Fibroblast of lung (primary cell): ENCODE measurements at regions not wholly inside any gene's neighbourhood (a gene's known extent, or its start where the extent isn't known, plus 50 kb on each side); places are given as distances from the start of the nearest gene placed in this dataset.
A peak's percentile ranks its signal among the peaks of the same experiment; 100 is the strongest.

Experiments used
- DNase-seq, 2 donors: peaks; one replicate each; pipeline versions ENCODE4 v3.0.0 to v3.0.0-alpha.2; 2010; ENCODE audit warnings: low read depth in 2 of 2
- H2AFZ ChIP-seq: 2 replicates; pipeline ENCODE4 v1.5.1; 2012; ENCODE audit warnings: low read length, control low read depth, inconsistent platforms
- H3K27ac ChIP-seq: 2 replicates; pipeline ENCODE4 v1.5.1; 2011; ENCODE audit warnings: low read length, control low read depth; ENCODE audit not compliant: insufficient read depth
- H3K27me3 ChIP-seq: 2 replicates; pipeline ENCODE4 v1.5.1; 2011; ENCODE audit warnings: mild to moderate bottlenecking, low read length; ENCODE audit not compliant: control insufficient read depth, insufficient read depth
- H3K36me3 ChIP-seq: 2 replicates; pipeline ENCODE4 v1.5.1; 2011; ENCODE audit warnings: low read length; ENCODE audit not compliant: control insufficient read depth, insufficient read depth
- H3K4me1 ChIP-seq: 2 replicates; pipeline ENCODE4 v1.5.1; 2011; ENCODE audit warnings: low read length; ENCODE audit not compliant: control insufficient read depth, insufficient read depth; ENCODE audit errors: extremely low read depth
- H3K4me2 ChIP-seq: 2 replicates; pipeline ENCODE4 v1.5.1; 2011; ENCODE audit warnings: low read length, control low read depth; ENCODE audit not compliant: insufficient read depth; ENCODE audit errors: extremely low read depth
- H3K4me3 ChIP-seq, 4 experiments: fragments of 200-600 bp in 1 of 4; sonication (generic) in 1 of 4; replicated peaks in 1 of 4; 2 replicates each; pipeline ENCODE4 v1.5.1; 2011 to 2016; ENCODE audit warnings: low read length in 4 of 4, low read depth in 3 of 4, mild to moderate bottlenecking in 3 of 4, control low read depth in 2 of 4, inconsistent platforms in 1 of 4, mixed read lengths in 1 of 4; ENCODE audit not compliant: insufficient read depth in 1 of 4; ENCODE audit errors: control extremely low read depth in 1 of 4
- H3K79me2 ChIP-seq: 2 replicates; pipeline ENCODE4 v1.5.1; 2012; ENCODE audit warnings: mild to moderate bottlenecking, low read length, inconsistent platforms; ENCODE audit not compliant: control insufficient read depth, insufficient read depth
- H3K9ac ChIP-seq: 2 replicates; pipeline ENCODE4 v1.5.1; 2011; ENCODE audit warnings: mild to moderate bottlenecking, low read length, control low read depth; ENCODE audit not compliant: insufficient read depth
- H3K9me3 ChIP-seq: 2 replicates; pipeline ENCODE4 v1.5.1; 2012; ENCODE audit warnings: low read depth, low read length; ENCODE audit not compliant: control insufficient read depth, insufficient read depth
- H4K20me1 ChIP-seq: 2 replicates; pipeline ENCODE4 v1.5.1; 2011; ENCODE audit warnings: low read length; ENCODE audit not compliant: control insufficient read depth, insufficient read depth; ENCODE audit errors: extremely low read depth
- EZH2 ChIP-seq: IDR thresholded peaks from 2 replicates; pipeline ENCODE4 v1.5.1; 2012; ENCODE audit warnings: low read length, control low read depth, mild to moderate bottlenecking; ENCODE audit errors: missing control alignments
- TF ChIP-seq, protein P1 (sequence below), 2 donors: IDR thresholded peaks in 1 of 2; conservative IDR thresholded peaks in 1 of 2; 1 replicate in 1 of 2; 2 replicates in 1 of 2; pipeline ENCODE4 v1.5.1; 2011 to 2012; ENCODE audit warnings: low read length in 2 of 2, control low read depth in 1 of 2, inconsistent platforms in 1 of 2, low read depth in 1 of 2, mild to moderate bottlenecking in 1 of 2

DNA sequence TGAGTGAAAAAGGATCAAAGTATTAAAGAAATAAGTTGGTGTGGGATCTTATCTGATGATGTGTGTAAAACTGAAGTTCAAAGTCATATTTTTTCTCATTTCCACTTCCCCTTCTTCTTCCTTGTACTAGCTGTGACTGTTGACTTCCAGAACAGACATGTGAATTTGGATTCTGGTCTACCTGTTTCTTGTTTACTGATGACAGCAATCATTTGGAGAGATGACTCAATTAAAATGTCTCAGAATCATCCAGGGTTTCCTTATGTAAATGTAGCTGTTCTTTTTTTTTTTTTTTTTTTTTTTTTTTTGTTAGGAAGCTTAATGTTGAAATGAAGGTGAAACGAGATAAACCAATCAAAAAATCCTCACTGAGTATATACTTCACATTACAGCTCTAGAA lies 819.9 kb upstream of the PIK3C3 start:
- no peak for TF ChIP-seq EZH2
- TF ChIP-seq, protein P1, sequence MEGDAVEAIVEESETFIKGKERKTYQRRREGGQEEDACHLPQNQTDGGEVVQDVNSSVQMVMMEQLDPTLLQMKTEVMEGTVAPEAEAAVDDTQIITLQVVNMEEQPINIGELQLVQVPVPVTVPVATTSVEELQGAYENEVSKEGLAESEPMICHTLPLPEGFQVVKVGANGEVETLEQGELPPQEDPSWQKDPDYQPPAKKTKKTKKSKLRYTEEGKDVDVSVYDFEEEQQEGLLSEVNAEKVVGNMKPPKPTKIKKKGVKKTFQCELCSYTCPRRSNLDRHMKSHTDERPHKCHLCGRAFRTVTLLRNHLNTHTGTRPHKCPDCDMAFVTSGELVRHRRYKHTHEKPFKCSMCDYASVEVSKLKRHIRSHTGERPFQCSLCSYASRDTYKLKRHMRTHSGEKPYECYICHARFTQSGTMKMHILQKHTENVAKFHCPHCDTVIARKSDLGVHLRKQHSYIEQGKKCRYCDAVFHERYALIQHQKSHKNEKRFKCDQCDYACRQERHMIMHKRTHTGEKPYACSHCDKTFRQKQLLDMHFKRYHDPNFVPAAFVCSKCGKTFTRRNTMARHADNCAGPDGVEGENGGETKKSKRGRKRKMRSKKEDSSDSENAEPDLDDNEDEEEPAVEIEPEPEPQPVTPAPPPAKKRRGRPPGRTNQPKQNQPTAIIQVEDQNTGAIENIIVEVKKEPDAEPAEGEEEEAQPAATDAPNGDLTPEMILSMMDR (conservative IDR thresholded peaks at IDR 0.05 in 1 of 2, IDR thresholded peaks at IDR 0.05 in 1 of 2; ENCODE audit: low read depth in 1 of 2, low read length in 2 of 2) = no peak
- no peak for DNase-seq
- Histone ChIP-seq H3K79me2 (no peaks in the 10 kb centered on the region), H3K9me3 (no peaks in the 10 kb centered on the region), H3K27ac (no peak overlapping the region), H4K20me1 (no peaks in the 10 kb centered on the region), H3K9ac (no peak overlapping the region), H3K27me3 (no peaks in the 10 kb centered on the region), H3K4me3 (no peak overlapping the region), H3K4me1 (no peaks in the 10 kb centered on the region), H2AFZ (no peak overlapping the region), H3K4me2 (no peak overlapping the region), H3K36me3 (no peaks in the 10 kb centered on the region)

DNA sequence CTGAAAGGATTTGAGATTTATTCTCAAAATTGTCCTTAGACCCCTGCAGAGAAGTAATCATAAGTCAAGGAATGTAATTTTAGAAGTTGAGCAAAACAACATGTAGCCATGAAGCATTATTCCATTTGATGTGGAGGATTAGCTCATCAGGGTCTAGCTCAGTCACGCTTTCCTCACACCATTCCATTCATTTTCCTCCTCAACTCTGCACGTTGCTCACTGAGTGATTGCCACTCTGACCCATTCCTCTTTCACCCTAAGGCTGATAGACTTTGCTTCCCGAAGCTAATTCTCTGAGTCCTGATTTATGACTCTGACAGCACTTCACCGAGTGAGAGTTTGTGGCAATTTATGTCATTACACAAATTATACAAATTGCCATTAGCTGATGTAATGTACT lies 820.6 kb upstream of the PIK3C3 start:
- peak; percentile 25 to 68 for DNase-seq
- Histone ChIP-seq H3K79me2 (no peaks in the 10 kb centered on the region), H3K9me3 (no peaks in the 10 kb centered on the region), H3K27me3 (no peaks in the 10 kb centered on the region), H3K9ac (no peak overlapping the region), H3K4me1 (no peaks in the 10 kb centered on the region), H3K4me2 (no peak overlapping the region), H4K20me1 (no peaks in the 10 kb centered on the region), H3K36me3 (no peaks in the 10 kb centered on the region), H3K4me3 (no peak overlapping the region), H3K27ac (no peak overlapping the region), H2AFZ (no peak overlapping the region)
- no peak for TF ChIP-seq EZH2
- TF ChIP-seq, protein P1 (conservative IDR thresholded peaks at IDR 0.05 in 1 of 2, IDR thresholded peaks at IDR 0.05 in 1 of 2; ENCODE audit: low read depth in 1 of 2, low read length in 2 of 2) = no peak

DNA sequence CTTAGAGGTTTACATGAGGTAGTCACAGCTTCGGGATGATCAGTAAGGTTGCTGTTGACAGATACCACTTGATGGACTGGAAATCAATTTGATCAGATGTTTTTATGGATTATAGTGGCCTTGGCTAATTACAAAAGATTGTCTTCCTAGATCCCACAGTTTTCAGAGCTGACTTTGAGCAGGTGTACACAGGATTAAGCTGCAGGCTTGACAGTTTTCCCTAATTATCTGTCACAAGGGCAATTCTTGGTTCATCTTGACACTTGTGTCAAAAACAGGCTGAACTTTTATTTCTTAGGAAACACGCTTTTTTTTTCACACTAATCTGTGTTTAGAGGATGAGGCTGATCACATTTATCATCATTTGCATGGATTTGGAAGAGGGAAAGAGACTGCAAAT lies 824.0 kb upstream of the PIK3C3 start:
- Histone ChIP-seq H4K20me1 (no peaks in the 10 kb centered on the region), H2AFZ (no peak overlapping the region), H3K4me1 (no peaks in the 10 kb centered on the region), H3K36me3 (no peaks in the 10 kb centered on the region), H3K9ac (no peak overlapping the region), H3K27ac (no peak overlapping the region), H3K4me2 (no peak overlapping the region), H3K9me3 (no peaks in the 10 kb centered on the region), H3K4me3 (no peak overlapping the region), H3K79me2 (no peaks in the 10 kb centered on the region), H3K27me3 (no peaks in the 10 kb centered on the region)
- no peak for TF ChIP-seq EZH2
- TF ChIP-seq, protein P1 (conservative IDR thresholded peaks at IDR 0.05 in 1 of 2, IDR thresholded peaks at IDR 0.05 in 1 of 2; ENCODE audit: low read depth in 1 of 2, low read length in 2 of 2) = no peak
- DNase-seq = no peak
